ENCODE measurements at regions not wholly inside any gene's neighbourhood (a gene's known extent, or its start where the extent isn't known, plus 50 kb on each side); places are given as distances from the start of the nearest gene placed in this dataset.
"Not testable (repeated sequence)": the region's sequence is repeated elsewhere in the genome, so short reads cannot be mapped to it uniquely, and the experiment has no call there.

GRCh38 chr6:145098127-145098526 is 637.2 kb downstream of the EPM2A start:
- not testable (repeated sequence) for DNase-seq (ENCODE audit: low read depth in 2 of 2)

DNA sequence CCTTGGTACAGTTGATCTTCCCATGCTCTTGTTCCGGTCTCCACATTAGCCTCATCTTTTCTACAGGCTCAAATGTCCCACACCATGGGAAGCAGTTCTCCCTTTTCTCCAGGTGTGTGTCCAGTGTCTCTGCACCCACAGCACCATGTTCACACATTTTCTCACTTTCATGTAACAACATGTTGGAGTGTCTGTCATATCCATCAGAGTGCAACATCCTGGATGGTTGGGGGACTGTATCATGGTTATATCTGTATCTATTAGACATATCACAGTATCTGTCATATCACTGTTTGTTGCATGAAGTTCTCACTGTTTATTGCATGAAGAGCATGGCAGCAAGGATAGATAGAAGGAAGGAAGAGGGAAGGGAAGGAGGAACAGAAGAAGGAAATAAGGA is 635.6 kb downstream of the EPM2A start:
- DNase-seq (ENCODE audit: low read depth in 2 of 2), result no peak

GRCh38 chr6:145110109-145110508 is 625.2 kb downstream of the EPM2A start:
- DNase-seq (ENCODE audit: low read depth in 2 of 2), result no peak

- DNase-seq (ENCODE audit: low read depth in 2 of 2), result not testable (repeated sequence)
These were observed 623.9 kb downstream of the EPM2A start for GRCh38 chr6:145111407-145111806.

GRCh38 chr6:145112711-145113148 is 622.6 kb downstream of the EPM2A start:
- no peak for DNase-seq (ENCODE audit: low read depth in 2 of 2)

DNA sequence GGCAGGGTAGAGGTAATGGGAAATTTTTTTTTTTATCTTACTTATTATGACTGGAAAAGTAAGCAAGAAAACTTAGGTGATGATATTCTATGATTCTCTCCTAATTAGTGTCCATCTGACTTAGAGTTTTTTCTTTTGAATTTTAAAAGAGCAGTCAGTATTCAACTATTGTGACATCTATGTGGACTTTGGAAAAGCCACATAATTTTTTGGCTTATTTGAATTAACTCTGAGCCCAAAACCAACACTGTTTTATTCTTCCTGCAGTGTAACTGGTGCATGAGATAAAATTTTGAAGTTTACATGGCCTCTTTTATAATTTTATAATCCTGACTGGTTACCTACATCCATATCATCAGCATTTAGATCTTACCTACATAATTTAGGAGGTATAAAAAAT is 619.7 kb downstream of the EPM2A start:
- DNase-seq (ENCODE audit: low read depth in 2 of 2), result no peak

- DNase-seq (ENCODE audit: low read depth in 2 of 2), result no peak
These were observed 618.6 kb downstream of the EPM2A start for GRCh38 chr6:145116591-145117178.

GRCh38 chr6:145118224-145118623 is 617.1 kb downstream of the EPM2A start:
- DNase-seq (ENCODE audit: low read depth in 2 of 2), result no peak

- DNase-seq (ENCODE audit: low read depth in 2 of 2), result no peak
These were observed 616.2 kb downstream of the EPM2A start for GRCh38 chr6:145119081-145119480.

DNA sequence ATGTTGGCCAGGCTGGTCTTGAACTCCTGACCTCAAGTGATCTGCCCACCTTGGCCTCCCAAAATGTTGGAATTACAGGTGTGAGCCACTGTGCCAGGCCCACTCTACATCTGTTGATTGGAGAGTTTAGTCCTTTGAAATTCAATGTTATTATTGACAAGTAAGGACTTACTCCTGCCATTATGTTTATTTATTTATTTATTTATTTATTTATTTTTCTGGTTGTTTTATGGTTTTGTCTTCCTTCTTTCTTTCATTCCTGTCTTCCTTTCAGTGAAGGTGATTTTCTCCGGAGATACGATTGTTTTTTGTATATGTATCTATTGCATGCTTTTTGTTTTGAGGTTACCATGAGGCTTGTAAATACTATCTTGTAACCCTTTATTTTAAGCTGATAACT is 602.6 kb downstream of the EPM2A start:
- DNase-seq (ENCODE audit: low read depth in 2 of 2), result no peak

- no peak for DNase-seq (ENCODE audit: low read depth in 2 of 2)
These were observed 599.6 kb downstream of the EPM2A start for GRCh38 chr6:145135702-145136101.

GRCh38 chr6:145137425-145137824 is 597.9 kb downstream of the EPM2A start:
- DNase-seq (ENCODE audit: low read depth in 2 of 2), result no peak

DNA sequence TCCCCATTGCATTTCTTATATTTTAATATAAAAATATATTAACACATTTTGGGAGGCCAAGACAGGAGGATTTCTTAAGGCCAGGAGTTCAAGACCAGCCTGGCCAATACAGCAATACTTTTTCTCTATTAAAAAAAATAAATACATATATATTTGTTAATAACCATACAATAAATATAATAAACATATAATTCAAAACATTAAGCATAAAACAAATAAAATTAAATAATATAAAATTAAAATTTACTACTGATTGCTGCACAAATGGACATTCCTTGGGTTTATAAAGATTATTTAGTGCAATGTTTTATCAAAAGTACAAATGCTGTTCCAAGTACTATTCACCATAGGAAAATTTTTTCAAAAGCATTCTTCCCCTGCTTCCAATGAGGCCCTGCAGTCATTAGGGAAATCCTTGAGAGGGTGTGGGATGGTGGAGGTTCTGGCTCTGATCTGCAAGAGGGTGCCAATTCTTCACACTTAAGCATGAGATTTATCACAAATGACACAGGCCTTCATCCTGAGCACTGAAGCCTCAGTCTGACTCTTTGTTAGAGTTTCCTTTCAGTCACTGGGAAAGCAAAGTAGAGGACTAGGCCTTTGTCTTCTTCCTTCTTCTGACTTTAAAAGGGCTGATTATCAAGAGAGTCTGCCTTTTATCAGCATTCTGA is 596.7 kb downstream of the EPM2A start:
- DNase-seq (ENCODE audit: low read depth in 2 of 2), result no peak

DNA sequence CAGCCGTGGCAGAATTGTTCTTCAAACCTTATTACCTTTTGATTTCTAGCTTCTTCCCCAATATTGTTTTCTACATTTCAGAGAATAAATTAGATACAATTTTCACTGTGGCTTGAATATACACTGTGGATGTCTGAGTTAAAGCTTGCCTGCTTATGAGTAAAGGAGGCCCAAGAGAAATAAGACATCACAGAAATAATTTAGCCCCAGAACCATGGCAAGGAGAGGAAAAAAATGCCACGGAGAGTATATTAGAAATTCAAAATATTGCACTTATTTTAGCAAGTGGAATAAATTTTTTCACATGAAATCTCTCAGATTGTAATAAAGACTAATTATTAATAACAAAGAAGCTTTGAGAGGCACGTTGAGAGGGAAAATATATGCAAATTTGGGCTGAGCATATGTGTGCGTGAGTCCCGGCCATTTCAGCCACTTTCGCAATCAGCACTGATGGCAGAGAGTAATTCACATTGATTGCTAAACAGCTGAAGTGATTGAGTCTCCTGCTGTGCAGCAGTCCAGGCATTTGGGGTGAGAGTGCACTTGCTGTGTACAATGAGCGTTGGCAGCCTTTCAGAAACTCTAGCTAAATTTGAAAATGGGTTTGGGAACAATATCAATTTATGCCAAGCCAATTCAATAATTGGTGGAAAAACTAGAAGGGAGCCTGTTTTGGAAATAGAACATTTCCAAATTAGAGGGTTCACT is 596.0 kb downstream of the EPM2A start:
- DNase-seq (ENCODE audit: low read depth in 2 of 2), result no peak

DNA sequence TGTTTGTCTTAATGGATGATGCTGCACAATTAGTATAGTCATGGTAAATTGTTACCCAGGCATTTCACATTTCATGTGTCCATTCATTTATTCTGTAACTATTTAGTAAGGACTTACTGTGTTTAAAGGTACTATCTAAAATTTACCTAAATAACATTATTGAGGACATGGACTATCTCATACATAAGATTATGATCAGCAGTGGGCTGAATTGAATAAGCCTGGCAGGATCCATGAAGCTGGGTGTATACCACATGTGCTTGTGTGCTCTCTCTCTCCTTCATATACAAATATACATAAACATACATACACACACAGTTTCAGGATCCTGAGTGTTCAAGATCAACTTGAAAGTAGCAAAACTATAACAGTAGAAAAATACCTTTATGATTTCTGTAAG is 595.4 kb downstream of the EPM2A start:
- no peak for DNase-seq (ENCODE audit: low read depth in 2 of 2)

DNA sequence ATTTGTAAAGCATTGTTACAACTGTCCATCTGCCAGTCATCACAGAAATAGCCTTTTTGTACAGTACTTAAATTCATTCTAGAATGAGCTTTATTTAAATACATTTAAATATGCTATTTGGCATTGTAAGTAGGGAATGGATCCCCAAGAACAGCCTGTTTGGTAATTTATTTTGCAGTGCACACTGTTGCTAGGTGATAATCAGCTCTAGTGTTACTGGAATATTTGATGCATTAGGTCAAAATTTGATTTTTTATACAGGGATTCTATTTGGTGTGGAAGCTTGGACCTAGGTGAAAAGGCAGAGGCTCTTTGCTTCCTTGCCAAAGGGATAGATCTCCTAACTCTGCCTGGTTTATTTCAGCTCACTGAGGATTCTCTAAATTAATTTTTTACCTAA is 593.7 kb downstream of the EPM2A start:
- DNase-seq (ENCODE audit: low read depth in 2 of 2), result no peak

DNA sequence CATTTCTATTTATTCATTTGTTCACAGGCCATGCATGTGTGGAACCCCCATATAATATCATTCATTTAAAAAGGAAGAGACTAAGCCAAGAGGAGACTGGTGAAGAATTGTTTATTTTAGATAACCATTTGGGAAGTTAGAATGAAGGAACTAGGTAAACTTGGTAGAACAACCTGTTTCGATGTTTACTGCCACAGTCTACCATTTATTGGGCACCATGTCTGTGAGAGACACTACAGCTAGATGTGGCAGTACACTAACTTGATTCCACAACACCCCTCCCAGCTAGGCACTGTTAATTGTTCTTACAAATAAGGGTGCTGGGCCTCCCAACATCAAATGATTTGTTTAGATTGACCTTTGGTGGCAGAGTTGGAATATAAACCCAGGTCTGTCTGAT is 592.4 kb downstream of the EPM2A start:
- no peak for DNase-seq (ENCODE audit: low read depth in 2 of 2)

DNA sequence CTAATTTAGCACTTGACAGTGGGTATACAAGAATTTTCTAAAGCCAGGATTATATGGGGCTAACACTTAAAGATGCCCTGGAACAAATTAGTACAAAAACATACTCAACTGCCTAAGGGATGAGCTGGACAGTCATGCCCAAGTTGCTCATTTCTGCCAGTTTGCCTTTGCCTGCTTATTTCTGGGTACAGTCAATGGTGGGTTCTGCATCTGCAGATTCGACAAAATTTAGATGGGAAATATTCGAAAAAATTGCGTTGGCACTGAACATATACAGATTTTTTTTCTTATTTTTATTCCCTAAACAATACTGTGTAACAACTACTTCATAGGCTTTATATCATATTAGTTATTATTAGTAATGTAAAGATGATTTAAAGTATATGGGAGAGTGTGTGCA is 591.9 kb downstream of the EPM2A start:
- DNase-seq (ENCODE audit: low read depth in 2 of 2), result no peak

DNA sequence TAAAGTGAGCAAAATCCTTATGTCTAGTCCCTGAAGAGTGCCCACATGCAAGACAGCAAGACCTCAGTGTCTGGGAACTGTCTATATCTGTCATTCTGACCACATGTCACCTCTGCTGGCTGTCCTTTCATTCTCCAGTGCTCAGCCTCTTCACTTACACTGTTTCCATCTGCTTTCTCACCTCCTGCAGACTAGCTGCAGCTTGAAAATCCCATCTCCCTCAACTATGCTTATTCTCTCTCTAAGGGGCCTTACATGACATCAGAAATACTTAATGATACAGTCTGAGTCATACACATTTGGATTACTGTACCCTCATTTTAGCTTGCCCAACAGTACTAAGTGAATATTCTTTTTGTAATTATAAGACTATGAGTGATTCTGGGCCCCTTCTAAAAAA is 587.8 kb downstream of the EPM2A start:
- DNase-seq (ENCODE audit: low read depth in 2 of 2), result no peak

DNA sequence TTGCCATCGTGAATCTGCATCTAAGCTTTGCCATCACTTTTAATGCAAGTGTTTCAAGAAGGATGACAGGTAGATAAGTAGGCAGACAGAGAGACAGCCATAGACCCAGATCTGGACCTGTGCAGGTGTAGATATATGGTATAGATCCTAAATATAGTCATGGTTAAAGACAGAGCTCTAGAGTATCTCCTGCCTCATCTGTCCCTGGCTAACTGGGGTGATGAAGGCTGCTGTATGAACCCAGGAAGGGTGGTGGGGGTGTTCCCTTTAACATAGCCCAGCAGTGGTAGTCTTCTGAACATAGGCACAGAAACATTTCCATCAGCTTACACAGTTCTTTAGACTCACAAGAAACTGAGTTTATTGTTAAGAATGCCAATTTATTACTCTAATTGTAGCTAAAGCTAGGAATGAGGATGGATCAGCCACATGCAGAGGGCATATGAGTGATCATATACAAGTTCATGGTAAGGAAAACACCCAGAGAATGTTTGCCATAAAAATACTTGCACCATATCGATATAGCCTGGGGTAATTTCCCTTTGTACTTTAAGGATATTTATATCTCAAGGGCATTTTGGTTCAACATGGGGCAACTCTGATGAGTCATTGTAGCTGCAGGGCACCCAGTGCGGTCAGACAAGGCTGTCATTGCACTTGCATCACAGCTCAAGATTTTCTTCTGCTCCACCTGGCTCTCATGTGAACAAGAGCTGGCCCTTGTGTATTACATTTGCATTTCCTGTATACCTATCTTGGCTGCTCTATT is 587.2 kb downstream of the EPM2A start:
- DNase-seq (ENCODE audit: low read depth in 2 of 2), result no peak

DNA sequence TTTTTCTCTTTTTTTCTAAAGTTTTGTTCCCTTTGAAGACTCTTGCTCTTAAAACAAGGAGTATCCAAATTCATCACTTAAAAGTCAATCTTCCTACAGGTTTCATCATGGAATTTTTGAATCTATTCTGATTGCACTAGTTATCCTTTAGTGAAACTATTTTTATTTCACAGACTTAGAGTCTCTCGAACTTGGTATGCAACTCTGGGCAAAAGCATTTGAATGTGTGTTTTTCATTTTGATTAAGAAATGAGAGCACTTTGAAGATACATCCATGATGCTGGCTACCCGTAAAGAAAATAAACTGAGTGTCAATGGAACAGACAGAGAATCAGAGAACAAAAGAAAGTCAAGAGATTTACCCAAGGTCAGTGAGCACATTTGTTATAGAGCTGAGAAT is 586.5 kb downstream of the EPM2A start:
- no peak for DNase-seq (ENCODE audit: low read depth in 2 of 2)

DNA sequence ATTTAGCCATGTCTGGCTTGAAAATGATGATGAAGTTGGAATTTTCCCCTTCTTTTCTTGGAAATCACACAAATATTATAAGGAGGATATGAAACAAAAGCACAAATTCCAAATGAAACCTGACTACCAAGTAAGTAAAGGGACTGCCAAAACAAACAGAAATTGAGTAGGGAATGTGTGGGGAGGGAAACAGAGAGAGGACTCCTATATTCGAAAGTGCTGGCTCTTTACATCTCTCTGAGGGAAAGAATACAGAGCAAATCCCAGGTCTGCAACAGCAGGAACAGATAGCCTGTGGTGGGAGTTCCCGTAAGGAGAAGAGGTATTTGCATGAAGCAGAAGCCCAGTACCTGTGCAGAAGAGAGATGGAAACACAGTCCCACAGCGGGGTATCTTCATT is 583.7 kb downstream of the EPM2A start:
- DNase-seq (ENCODE audit: low read depth in 2 of 2), result no peak

All from stimulated activated CD4-positive, alpha-beta T cell treated with anti-CD3 and anti-CD28 coated beads, Interleukin-12 subunit alpha, Interleukin-12 subunit beta, amount 100 ng/mL, for 24 hours (primary cell).